GM12873 (cell line): ENCODE measurements at regions not wholly inside any gene's neighbourhood (a gene's known extent, or its start where the extent isn't known, plus 50 kb on each side); places are given as distances from the start of the nearest gene placed in this dataset.

ENCODE experiments used
- TF ChIP-seq, protein P1 (sequence below): IDR thresholded peaks from 2 replicates; pipeline ENCODE4 v1.5.1; 2012; ENCODE audit warnings: low read depth, mild to moderate bottlenecking, moderate library complexity, low read length, control low read depth; ENCODE audit not compliant: insufficient read depth; ENCODE audit errors: missing control alignments

- TF ChIP-seq, protein P1, sequence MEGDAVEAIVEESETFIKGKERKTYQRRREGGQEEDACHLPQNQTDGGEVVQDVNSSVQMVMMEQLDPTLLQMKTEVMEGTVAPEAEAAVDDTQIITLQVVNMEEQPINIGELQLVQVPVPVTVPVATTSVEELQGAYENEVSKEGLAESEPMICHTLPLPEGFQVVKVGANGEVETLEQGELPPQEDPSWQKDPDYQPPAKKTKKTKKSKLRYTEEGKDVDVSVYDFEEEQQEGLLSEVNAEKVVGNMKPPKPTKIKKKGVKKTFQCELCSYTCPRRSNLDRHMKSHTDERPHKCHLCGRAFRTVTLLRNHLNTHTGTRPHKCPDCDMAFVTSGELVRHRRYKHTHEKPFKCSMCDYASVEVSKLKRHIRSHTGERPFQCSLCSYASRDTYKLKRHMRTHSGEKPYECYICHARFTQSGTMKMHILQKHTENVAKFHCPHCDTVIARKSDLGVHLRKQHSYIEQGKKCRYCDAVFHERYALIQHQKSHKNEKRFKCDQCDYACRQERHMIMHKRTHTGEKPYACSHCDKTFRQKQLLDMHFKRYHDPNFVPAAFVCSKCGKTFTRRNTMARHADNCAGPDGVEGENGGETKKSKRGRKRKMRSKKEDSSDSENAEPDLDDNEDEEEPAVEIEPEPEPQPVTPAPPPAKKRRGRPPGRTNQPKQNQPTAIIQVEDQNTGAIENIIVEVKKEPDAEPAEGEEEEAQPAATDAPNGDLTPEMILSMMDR = no peak
Measured at GRCh38 chr3:94615275-94616065, 552.6 kb downstream of the NSUN3 start.

DNA sequence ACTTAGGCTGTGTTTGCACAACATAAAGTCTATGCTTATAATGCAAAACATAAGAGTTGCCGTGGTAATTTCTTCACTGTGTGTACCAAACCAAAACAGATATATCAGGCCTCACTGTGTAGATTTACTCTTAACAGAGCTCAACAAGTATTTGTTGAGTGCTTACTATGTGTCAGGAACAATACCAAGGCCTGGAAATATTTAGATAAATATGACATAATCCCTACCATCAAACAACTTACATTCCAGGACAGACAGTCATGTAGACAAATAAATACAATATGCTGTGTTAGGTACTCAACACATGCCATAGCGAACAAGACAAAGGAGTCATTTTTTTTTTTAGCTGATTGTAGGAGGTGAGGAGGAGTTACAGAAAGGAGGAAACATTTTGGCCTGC is 554.0 kb downstream of the NSUN3 start:
- TF ChIP-seq, protein P1 = no peak

DNA sequence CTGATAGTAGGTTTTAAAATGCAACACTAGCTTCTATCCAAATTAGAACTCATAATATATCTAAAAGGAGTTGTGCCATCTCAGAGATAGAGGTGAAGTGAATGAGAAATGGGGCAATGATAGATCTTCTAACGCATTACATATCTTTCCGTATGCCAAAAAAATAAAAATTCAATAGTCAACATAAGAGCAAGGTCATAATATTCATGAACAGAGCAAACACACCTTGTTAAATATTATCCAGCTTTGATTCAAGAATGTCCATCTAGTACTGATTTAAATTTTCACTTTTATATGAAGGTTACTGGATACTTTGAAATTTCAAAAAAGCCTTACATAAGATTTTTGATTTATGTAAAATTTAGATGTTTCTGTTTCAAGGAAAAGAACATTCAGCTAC is 554.5 kb downstream of the NSUN3 start:
- TF ChIP-seq, protein P1 = no peak

- TF ChIP-seq, protein P1 = no peak
Measured at GRCh38 chr3:94619643-94620042, 556.8 kb downstream of the NSUN3 start.

GRCh38 chr3:94626573-94626972 is 563.7 kb downstream of the NSUN3 start:
- TF ChIP-seq, protein P1 = no peak

- TF ChIP-seq, protein P1 = no peak
Measured at GRCh38 chr3:94627689-94628088, 564.8 kb downstream of the NSUN3 start.

DNA sequence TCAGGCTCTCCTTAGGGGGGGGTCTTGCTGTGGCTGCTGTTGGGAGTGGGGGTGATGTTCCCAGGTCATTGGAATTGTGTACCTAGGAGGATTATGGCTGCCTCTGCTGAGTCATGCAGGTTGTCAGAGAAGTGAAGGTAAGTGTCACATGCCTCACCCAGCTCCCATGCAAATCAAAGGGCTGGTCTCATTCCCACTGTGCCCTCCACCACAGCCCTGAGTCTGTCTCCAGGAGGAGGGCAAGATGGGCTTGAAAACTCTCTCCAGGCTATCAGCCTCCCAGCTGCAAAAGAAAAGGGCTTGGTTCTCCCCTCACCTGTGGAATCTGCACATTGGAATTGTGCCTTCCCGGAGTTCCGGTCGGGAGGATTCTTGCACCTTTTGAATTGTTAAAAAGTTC is 580.5 kb downstream of the NSUN3 start:
- TF ChIP-seq, protein P1 = no peak
